DND-41 (cell line): ENCODE measurements at regions not wholly inside any gene's neighbourhood (a gene's known extent, or its start where the extent isn't known, plus 50 kb on each side); places are given as distances from the start of the nearest gene placed in this dataset.

Source experiments
- CTCF ChIP-seq: IDR thresholded peaks from 2 replicates; pipeline ENCODE4 v1.5.1; 2012; ENCODE audit warnings: borderline replicate concordance, low read length, moderate library complexity, mild to moderate bottlenecking; ENCODE audit not compliant: poor library complexity, severe bottlenecking; ENCODE audit errors: extremely low read depth
- EZH2 ChIP-seq: IDR thresholded peaks from 3 replicates; pipeline ENCODE4 v1.6.1; 2012; ENCODE audit warnings: borderline replicate concordance, low read depth, mild to moderate bottlenecking, moderate library complexity, low read length, inconsistent platforms; ENCODE audit not compliant: severe bottlenecking

GRCh38 chr3:16084887-16085286, 89.6 kb upstream of the GALNT15 start:
- TF ChIP-seq CTCF (no peak), EZH2 (no peak)
